ENCODE measurements at regions not wholly inside any gene's neighbourhood (a gene's known extent, or its start where the extent isn't known, plus 50 kb on each side); places are given as distances from the start of the nearest gene placed in this dataset.

- no peak overlapping the region for H3K4me2 ChIP-seq
- no peak for FAIRE-seq
Measured at GRCh38 chr9:13596383-13596970, 317.0 kb upstream of the MPDZ start.

GRCh38 chr9:13590996-13591395 is 311.5 kb upstream of the MPDZ start:
- ATAC-seq (no peak), DNase-seq (ENCODE audit: low read depth in 1 of 2, low spot score in 1 of 2) (no peak), FAIRE-seq (no peak)
- 0% methylated on average over 1 of the region's 1 CpG for WGBS (ENCODE audit: missing lambda C conversion rate)
- Histone ChIP-seq H3K4me2 (no peak overlapping the region), H3K9me3 (no peaks in the 10 kb centered on the region), H3K4me1 (no peaks in the 10 kb centered on the region), H3K4me3 (no peak overlapping the region), H3K27ac (no peak overlapping the region)
- TF ChIP-seq MYC (IDR thresholded peaks at IDR 0.05; ENCODE audit: borderline replicate concordance, low read length) (no peak), REST (IDR thresholded peaks at IDR 0.05) (no peak), JUNB (IDR thresholded peaks at IDR 0.05) (no peak), HOXB5 (CRISPR knock-in tag; IDR thresholded peaks at IDR 0.05) (no peak), TP53 (CRISPR knock-in tag; IDR thresholded peaks at IDR 0.05) (no peak), KDM1A (IDR thresholded peaks at IDR 0.05; ENCODE audit: low read depth) (no peak), ESRRA (IDR thresholded peaks at IDR 0.05; ENCODE audit: borderline replicate concordance, low read length) (no peak), GATA3 (IDR thresholded peaks at IDR 0.05; ENCODE audit: borderline replicate concordance) (no peak)
- POLR2A ChIA-PET, result no interaction called here
- CTCF ChIA-PET, result interaction anchor here (0.8 to 1.2 kb wide), 2 partner anchors 9 to 14 kb away, joined by 3 read pairs; no protein-coding TSS in a partner anchor

More at GRCh38 chr9:13596383-13596970, 317.0 kb upstream of the MPDZ start:
- Histone ChIP-seq H3K27ac (no peak overlapping the region), H3K4me1 (no peaks in the 10 kb centered on the region), H3K4me3 (no peak overlapping the region), H3K9me3 (no peaks in the 10 kb centered on the region)
- no peak for TF ChIP-seq ELK1 (IDR thresholded peaks at IDR 0.05; ENCODE audit: low read depth, low read length)
- TF ChIP-seq BHLHE40 (IDR thresholded peaks at IDR 0.05; ENCODE audit: low read depth, low read length), result no peak
- TF ChIP-seq JUNB (IDR thresholded peaks at IDR 0.05), result no peak
- no peak for TF ChIP-seq EHMT2 (IDR thresholded peaks at IDR 0.05; ENCODE audit: low read depth)
- no peak for TF ChIP-seq HOXB5 (CRISPR knock-in tag; IDR thresholded peaks at IDR 0.05)
- no peak for TF ChIP-seq KDM5A (IDR thresholded peaks at IDR 0.05)
- no peak for TF ChIP-seq HDAC2 (IDR thresholded peaks at IDR 0.05)
- TF ChIP-seq E2F6 (IDR thresholded peaks at IDR 0.05; ENCODE audit: borderline replicate concordance, low read depth), result no peak
- no peak for TF ChIP-seq ZNF302 (CRISPR knock-in tag; IDR thresholded peaks at IDR 0.05)
- TF ChIP-seq NR3C1 (IDR thresholded peaks at IDR 0.05), result no peak
- no peak for ATAC-seq
- ChIA-PET CTCF (no interaction called here), POLR2A (no interaction called here)
- 13% methylated on average over 4 of the region's 4 CpGs for WGBS (ENCODE audit: missing lambda C conversion rate)
- DNase-seq (ENCODE audit: low read depth in 1 of 2, low spot score in 1 of 2), result no peak

GRCh38 chr9:13589034-13589737 is 309.7 kb upstream of the MPDZ start:
- ATAC-seq, result no peak
- no peak overlapping the region for H3K27ac ChIP-seq
- H3K9me3 ChIP-seq, result no peaks in the 10 kb centered on the region
- no peak for FAIRE-seq
- WGBS (ENCODE audit: missing lambda C conversion rate), result 10% methylated on average over 2 of the region's 2 CpGs
- ChIA-PET CTCF (interaction anchor here (1.0 to 2.0 kb wide), 2 partner anchors 36 to 765 kb away, joined by 3 to 6 read pairs; no protein-coding TSS in a partner anchor), POLR2A (no interaction called here)
- no peak overlapping the region for H3K4me3 ChIP-seq
- DNase-seq (ENCODE audit: low read depth in 1 of 2, low spot score in 1 of 2), result no peak
- TF ChIP-seq FOSB (CRISPR knock-in tag; IDR thresholded peaks at IDR 0.05), result no peak
- no peak overlapping the region for H3K4me2 ChIP-seq
- H3K4me1 ChIP-seq, result no peaks in the 10 kb centered on the region

Measured in A549 (cell line).